C4-2B (cell line): ENCODE measurements at regions not wholly inside any gene's neighbourhood (a gene's known extent, or its start where the extent isn't known, plus 50 kb on each side); places are given as distances from the start of the nearest gene placed in this dataset.

Experiments
- ZFX ChIP-seq: fragments of 450-650 bp; IDR thresholded peaks from 2 replicates; pipeline ENCODE4 v1.6.1; 2017
- TF ChIP-seq, protein P1 (sequence below): fragments of 450-650 bp; conservative IDR thresholded peaks from 2 replicates; pipeline ENCODE4 v1.5.1; 2017; ENCODE audit warnings: mild to moderate bottlenecking

DNA sequence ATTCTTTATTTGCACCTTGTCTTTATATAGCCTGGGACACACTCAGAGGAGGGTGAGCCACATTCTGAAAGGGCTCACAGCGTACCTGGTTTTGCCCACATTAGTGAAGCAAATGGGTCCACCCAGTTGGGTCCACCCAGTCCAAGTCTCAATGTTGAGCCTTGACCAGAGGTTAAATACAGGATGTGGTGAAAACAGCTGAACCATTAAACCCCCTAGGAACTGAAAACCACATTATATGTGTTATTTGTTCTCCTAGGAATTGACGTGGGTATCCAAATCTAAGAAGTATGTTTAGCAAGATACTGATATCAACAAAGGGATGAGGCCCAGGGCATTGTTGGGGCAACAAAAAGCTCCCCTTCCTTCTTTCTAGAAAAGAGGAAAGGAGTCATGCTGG is 83.8 kb downstream of the SETD4 start:
- TF ChIP-seq, protein P1, sequence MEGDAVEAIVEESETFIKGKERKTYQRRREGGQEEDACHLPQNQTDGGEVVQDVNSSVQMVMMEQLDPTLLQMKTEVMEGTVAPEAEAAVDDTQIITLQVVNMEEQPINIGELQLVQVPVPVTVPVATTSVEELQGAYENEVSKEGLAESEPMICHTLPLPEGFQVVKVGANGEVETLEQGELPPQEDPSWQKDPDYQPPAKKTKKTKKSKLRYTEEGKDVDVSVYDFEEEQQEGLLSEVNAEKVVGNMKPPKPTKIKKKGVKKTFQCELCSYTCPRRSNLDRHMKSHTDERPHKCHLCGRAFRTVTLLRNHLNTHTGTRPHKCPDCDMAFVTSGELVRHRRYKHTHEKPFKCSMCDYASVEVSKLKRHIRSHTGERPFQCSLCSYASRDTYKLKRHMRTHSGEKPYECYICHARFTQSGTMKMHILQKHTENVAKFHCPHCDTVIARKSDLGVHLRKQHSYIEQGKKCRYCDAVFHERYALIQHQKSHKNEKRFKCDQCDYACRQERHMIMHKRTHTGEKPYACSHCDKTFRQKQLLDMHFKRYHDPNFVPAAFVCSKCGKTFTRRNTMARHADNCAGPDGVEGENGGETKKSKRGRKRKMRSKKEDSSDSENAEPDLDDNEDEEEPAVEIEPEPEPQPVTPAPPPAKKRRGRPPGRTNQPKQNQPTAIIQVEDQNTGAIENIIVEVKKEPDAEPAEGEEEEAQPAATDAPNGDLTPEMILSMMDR, result no peak
- no peak for TF ChIP-seq ZFX
